ENCODE measurements at regions not wholly inside any gene's neighbourhood (a gene's known extent, or its start where the extent isn't known, plus 50 kb on each side); places are given as distances from the start of the nearest gene placed in this dataset.

DNA sequence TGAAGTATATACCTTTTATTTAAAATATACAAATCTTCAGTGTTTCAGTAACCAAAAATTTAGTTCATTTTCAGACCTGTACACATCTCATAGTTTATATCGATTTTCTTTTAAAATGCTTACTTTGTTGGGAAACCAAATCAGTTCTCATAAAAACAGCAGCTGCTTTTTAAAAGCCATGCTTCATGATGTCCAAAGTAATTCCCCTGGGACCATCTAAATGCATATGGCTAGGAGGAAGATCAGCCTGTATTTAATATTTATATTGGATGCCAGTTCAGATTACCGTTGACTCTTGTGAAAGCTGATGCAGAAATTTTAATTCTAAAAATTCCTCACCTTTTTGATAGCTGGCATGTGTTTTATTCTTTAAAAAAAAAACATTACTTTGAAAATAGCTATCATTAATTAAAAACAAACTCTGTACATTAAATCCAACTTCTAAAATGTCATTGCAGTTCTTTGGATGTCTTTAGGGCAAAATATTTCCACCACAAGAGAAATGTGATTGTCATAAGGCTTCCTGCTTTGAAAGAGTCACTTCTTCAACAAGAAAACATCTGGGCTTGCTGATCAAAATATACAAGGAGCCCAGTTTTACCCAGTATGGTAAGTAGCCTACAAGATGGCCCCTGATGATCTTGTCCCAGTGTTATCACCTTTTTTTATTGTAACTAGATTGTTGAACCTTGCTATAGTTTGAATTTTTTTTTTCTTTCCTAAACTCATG is 1242.9 kb upstream of the CDH6 start:
- Histone ChIP-seq H3K4me3 (no peak overlapping the region), H3K4me1 (no peaks in the 10 kb centered on the region), H3K27me3 (no peaks in the 10 kb centered on the region), H3K36me3 (no peaks in the 10 kb centered on the region), H3K9me3 (no peaks in the 10 kb centered on the region), H3K27ac (no peak overlapping the region)
- no peak for DNase-seq
- no peak for TF ChIP-seq POLR2A (IDR thresholded peaks at IDR 0.05)
- TF ChIP-seq, protein P1, sequence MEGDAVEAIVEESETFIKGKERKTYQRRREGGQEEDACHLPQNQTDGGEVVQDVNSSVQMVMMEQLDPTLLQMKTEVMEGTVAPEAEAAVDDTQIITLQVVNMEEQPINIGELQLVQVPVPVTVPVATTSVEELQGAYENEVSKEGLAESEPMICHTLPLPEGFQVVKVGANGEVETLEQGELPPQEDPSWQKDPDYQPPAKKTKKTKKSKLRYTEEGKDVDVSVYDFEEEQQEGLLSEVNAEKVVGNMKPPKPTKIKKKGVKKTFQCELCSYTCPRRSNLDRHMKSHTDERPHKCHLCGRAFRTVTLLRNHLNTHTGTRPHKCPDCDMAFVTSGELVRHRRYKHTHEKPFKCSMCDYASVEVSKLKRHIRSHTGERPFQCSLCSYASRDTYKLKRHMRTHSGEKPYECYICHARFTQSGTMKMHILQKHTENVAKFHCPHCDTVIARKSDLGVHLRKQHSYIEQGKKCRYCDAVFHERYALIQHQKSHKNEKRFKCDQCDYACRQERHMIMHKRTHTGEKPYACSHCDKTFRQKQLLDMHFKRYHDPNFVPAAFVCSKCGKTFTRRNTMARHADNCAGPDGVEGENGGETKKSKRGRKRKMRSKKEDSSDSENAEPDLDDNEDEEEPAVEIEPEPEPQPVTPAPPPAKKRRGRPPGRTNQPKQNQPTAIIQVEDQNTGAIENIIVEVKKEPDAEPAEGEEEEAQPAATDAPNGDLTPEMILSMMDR (IDR thresholded peaks at IDR 0.05), result no peak

DNA sequence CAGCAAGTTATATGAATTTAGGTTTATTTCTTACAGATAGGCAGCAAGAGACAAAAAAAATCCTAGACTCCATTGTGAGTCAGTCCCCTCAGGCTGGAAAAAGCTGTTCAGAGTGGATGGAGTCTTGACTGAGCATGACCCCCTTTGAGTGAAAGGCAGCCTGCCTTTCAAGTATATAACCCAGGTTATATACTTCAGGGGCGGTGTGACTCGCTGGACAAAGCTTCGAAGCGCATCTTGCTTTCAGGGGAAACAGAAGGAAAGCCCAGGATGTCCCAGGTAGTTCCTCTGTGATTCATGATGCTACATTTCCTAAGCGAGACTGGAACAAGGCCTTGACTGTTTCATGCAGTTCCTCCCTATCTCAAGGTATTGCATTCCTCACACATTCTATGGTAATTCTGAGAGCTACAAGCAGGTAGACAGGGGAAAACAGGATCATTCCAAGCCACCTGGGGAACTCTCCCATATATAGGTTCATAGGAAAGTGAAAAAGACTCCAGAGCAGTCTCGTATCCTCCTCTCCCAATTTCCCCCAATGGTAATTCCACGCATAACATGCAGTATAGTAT is 1244.1 kb upstream of the CDH6 start:
- DNase-seq, result no peak
- Histone ChIP-seq H3K4me1 (no peaks in the 10 kb centered on the region), H3K4me3 (no peak overlapping the region), H3K27me3 (no peaks in the 10 kb centered on the region), H3K27ac (no peak overlapping the region), H3K9me3 (no peaks in the 10 kb centered on the region), H3K36me3 (no peaks in the 10 kb centered on the region)
- TF ChIP-seq, protein P1 (IDR thresholded peaks at IDR 0.05), result no peak
- no peak for TF ChIP-seq POLR2A (IDR thresholded peaks at IDR 0.05)

DNA sequence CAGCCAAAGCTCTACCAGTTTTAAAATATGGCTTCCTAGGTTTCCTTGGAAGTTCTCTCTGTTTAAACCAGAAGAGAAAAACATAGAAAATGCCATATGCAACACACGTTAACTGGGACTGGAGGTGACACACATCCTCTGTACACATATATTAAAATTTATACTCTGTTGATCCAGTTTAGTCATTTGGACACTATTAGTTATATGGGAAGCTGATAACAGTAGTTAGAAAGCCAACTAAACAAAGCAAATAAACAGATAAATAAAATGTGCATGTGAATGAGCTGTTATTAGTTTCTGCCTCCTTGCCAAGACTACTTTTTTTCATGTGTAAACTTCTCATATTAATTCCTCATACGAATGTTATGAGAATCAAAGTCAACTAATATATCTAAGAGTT is 1249.2 kb upstream of the CDH6 start:
- no peak for DNase-seq
- no peak overlapping the region for H3K4me3 ChIP-seq
- TF ChIP-seq, protein P1 (IDR thresholded peaks at IDR 0.05), result no peak
- TF ChIP-seq POLR2A (IDR thresholded peaks at IDR 0.05), result no peak
- H3K4me1 ChIP-seq, result no peaks in the 10 kb centered on the region
- H3K36me3 ChIP-seq, result no peaks in the 10 kb centered on the region
- H3K27ac ChIP-seq, result no peak overlapping the region
- no peaks in the 10 kb centered on the region for H3K9me3 ChIP-seq
- no peaks in the 10 kb centered on the region for H3K27me3 ChIP-seq

DNA sequence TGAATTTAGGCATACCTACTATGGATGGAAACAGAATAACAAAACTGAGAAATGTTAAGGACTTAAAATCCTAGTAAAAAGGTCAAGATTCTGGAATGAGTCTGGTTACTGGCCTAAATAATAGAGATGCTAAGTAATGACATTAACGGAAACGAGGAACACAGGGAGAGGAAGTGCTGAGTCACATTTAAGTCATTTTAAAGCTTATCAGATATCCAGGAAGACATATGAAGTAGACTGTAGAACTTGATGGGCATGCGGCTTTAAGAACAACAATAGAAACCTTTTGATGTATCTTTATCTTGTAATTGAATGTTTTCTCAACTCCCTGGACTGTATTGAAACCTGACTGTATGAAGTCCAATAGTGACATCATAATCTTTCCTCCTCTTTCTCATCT is 1251.4 kb upstream of the CDH6 start:
- H3K4me3 ChIP-seq, result no peak overlapping the region
- no peak overlapping the region for H3K27ac ChIP-seq
- H3K27me3 ChIP-seq, result no peaks in the 10 kb centered on the region
- no peak for TF ChIP-seq POLR2A (IDR thresholded peaks at IDR 0.05)
- TF ChIP-seq, protein P1 (IDR thresholded peaks at IDR 0.05), result no peak
- no peaks in the 10 kb centered on the region for H3K36me3 ChIP-seq
- no peaks in the 10 kb centered on the region for H3K9me3 ChIP-seq
- no peaks in the 10 kb centered on the region for H3K4me1 ChIP-seq
- DNase-seq, result no peak

DNA sequence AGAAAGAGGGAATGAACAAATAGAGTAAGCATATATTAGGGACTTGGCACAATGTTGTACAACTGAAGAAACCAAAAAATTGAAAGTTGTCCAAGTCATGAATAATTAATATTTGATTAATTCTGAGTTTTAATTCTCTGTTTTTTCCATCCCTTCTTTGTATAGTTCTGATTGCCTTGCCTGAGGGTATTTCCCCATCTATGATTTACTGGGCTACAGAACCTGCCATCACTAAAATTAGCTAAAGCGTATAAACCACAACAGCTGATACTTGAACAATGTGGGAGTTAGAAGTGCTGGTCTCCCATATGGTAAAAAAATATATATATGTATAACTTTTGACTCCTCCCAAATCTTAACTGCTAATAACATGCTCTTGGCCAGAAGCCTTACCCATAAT is 1253.5 kb upstream of the CDH6 start:
- no peaks in the 10 kb centered on the region for H3K4me1 ChIP-seq
- no peaks in the 10 kb centered on the region for H3K9me3 ChIP-seq
- no peak overlapping the region for H3K4me3 ChIP-seq
- DNase-seq, result no peak
- no peaks in the 10 kb centered on the region for H3K36me3 ChIP-seq
- TF ChIP-seq POLR2A (IDR thresholded peaks at IDR 0.05), result no peak
- TF ChIP-seq, protein P1 (IDR thresholded peaks at IDR 0.05), result no peak
- H3K27ac ChIP-seq, result no peak overlapping the region
- no peaks in the 10 kb centered on the region for H3K27me3 ChIP-seq

Data from Peyer's patch (tissue), 4 donors.